Mesenchymal stem cell (in vitro differentiated cells and primary cell): ENCODE measurements at regions not wholly inside any gene's neighbourhood (a gene's known extent, or its start where the extent isn't known, plus 50 kb on each side); places are given as distances from the start of the nearest gene placed in this dataset.

Experiments used
- DNase-seq: peaks from one replicate; pipeline ENCODE4 v3.0.0-alpha.2; 2013
- H2AFZ ChIP-seq: one replicate; pipeline ENCODE4 v1.6.1; 2013; ENCODE audit warnings: low read depth, mild to moderate bottlenecking, control low read depth, inconsistent platforms, low read length, moderate library complexity
- H2AK5ac ChIP-seq: 2 replicates; pipeline ENCODE4 v1.6.1; 2013; ENCODE audit warnings: low read length, moderate library complexity, mild to moderate bottlenecking, inconsistent platforms; ENCODE audit not compliant: severe bottlenecking
- H2BK120ac ChIP-seq: one replicate; pipeline ENCODE4 v1.6.1; 2013; ENCODE audit warnings: low read depth, mild to moderate bottlenecking, inconsistent platforms, low read length, moderate library complexity
- H2BK12ac ChIP-seq, 2 experiments: one replicate each; pipeline ENCODE4 v1.6.1; 2013; ENCODE audit warnings: inconsistent platforms in 2 of 2, low read length in 2 of 2, mild to moderate bottlenecking in 2 of 2, moderate library complexity in 2 of 2, control low read depth in 1 of 2
- H2BK15ac ChIP-seq: one replicate; pipeline ENCODE4 v1.6.1; 2013; ENCODE audit warnings: mild to moderate bottlenecking, low read depth, inconsistent platforms; ENCODE audit not compliant: poor library complexity, severe bottlenecking
- H2BK5ac ChIP-seq: 2 replicates; pipeline ENCODE4 v1.6.1; 2013; ENCODE audit warnings: low read depth, mild to moderate bottlenecking, low read length, control low read depth, inconsistent platforms; ENCODE audit not compliant: poor library complexity, severe bottlenecking
- H3K14ac ChIP-seq, 2 experiments: one replicate each; pipeline ENCODE4 v1.6.1; 2013; ENCODE audit warnings: inconsistent platforms in 2 of 2, low read length in 2 of 2, control low read depth in 1 of 2, mild to moderate bottlenecking in 1 of 2, moderate library complexity in 1 of 2
- H3K18ac ChIP-seq, 2 experiments: one replicate each; pipeline ENCODE4 v1.6.1; 2013; ENCODE audit warnings: inconsistent platforms in 2 of 2, low read length in 2 of 2, control low read depth in 1 of 2, low read depth in 1 of 2, mild to moderate bottlenecking in 1 of 2
- H3K23ac ChIP-seq, 2 experiments: one replicate each; pipeline ENCODE4 v1.6.1; 2013; ENCODE audit warnings: inconsistent platforms in 2 of 2, low read length in 2 of 2, mild to moderate bottlenecking in 2 of 2, moderate library complexity in 2 of 2, control low read depth in 1 of 2
- H3K27ac ChIP-seq: 2 replicates; pipeline ENCODE4 v1.5.1; 2013; ENCODE audit warnings: mild to moderate bottlenecking, moderate library complexity, low read length, control low read depth, inconsistent platforms; ENCODE audit not compliant: poor library complexity, severe bottlenecking
- H3K27me3 ChIP-seq, 2 experiments: 2 replicates each; pipeline versions ENCODE4 v1.6.1 to v1.7.0; 2013; ENCODE audit warnings: low read length in 2 of 2, mild to moderate bottlenecking in 2 of 2, moderate library complexity in 2 of 2, control low read depth in 1 of 2, inconsistent platforms in 1 of 2; ENCODE audit not compliant: control insufficient read depth in 1 of 2, insufficient read depth in 1 of 2
- H3K36me3 ChIP-seq, 2 experiments: 2 replicates each; pipeline versions ENCODE4 v1.6.1 to v1.7.0; 2013; ENCODE audit warnings: low read length in 2 of 2, control low read depth in 1 of 2, inconsistent platforms in 1 of 2, low read depth in 1 of 2, mild to moderate bottlenecking in 1 of 2; ENCODE audit not compliant: insufficient read depth in 2 of 2, control insufficient read depth in 1 of 2
- H3K4ac ChIP-seq, 2 experiments: one replicate each; pipeline ENCODE4 v1.6.1; 2013; ENCODE audit warnings: inconsistent platforms in 2 of 2, low read length in 2 of 2, mild to moderate bottlenecking in 2 of 2, moderate library complexity in 2 of 2, control low read depth in 1 of 2, low read depth in 1 of 2
- H3K4me1 ChIP-seq: 2 replicates; pipeline ENCODE4 v1.6.1; 2013; ENCODE audit warnings: low read depth, low read length, control low read depth; ENCODE audit not compliant: control insufficient read depth, insufficient read depth
- H3K4me2 ChIP-seq: 2 replicates; pipeline ENCODE4 v1.6.1; 2013; ENCODE audit warnings: low read length, mild to moderate bottlenecking, inconsistent platforms; ENCODE audit not compliant: poor library complexity, severe bottlenecking
- H3K4me3 ChIP-seq, 2 experiments: 2 replicates each; pipeline versions ENCODE4 v1.5.1 to v1.7.0; 2013; ENCODE audit warnings: low read length in 2 of 2, mild to moderate bottlenecking in 2 of 2, control low read depth in 1 of 2, low read depth in 1 of 2; ENCODE audit not compliant: insufficient read depth in 1 of 2
- H3K79me1 ChIP-seq: replicated peaks from 2 replicates; pipeline ENCODE4 v1.6.1; 2013; ENCODE audit warnings: mild to moderate bottlenecking, control low read depth, low read length, inconsistent platforms; ENCODE audit not compliant: poor library complexity, severe bottlenecking
- H3K9ac ChIP-seq: 2 replicates; pipeline ENCODE4 v1.7.0; 2013; ENCODE audit warnings: mild to moderate bottlenecking, low read length, moderate library complexity
- H3K9me3 ChIP-seq: 2 replicates; pipeline ENCODE4 v1.7.0; 2013; ENCODE audit warnings: mild to moderate bottlenecking, low read length; ENCODE audit not compliant: control insufficient read depth
- H4K8ac ChIP-seq: one replicate; pipeline ENCODE4 v1.6.1; 2013; ENCODE audit warnings: inconsistent platforms, mild to moderate bottlenecking, low read length, moderate library complexity
- H4K91ac ChIP-seq: one replicate; pipeline ENCODE4 v1.6.1; 2013; ENCODE audit warnings: mild to moderate bottlenecking, low read length, inconsistent platforms
- WGBS: methylation state at CpG from one replicate; pipeline ENCODE4 v1.1.7; 2013; ENCODE audit warnings: mixed read lengths; 5-methylcytosine and 5-hydroxymethylcytosine counted together

DNA sequence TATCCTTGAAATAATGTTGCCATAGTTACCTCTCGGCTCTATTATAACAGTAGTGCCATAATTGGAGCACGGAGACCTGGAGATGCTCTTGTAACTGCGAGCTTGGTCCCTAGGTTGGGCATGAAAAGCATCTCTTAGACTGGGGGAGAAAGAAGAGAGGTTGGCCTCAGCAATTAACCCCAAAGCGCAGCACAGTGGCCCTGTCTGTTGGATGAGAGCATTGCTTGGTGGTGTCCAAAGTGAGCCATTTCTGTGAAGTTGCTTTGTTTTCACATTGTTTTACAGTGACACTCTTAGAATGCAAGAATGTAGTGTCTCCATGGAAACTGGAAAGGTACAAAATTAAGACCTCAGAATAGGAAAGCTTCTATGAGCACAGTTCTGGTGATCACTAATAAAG is 660.7 kb upstream of the EEF2KMT start:
- no peak overlapping the region for H3K4me3 ChIP-seq
- H3K4me1 ChIP-seq = no peaks in the 10 kb centered on the region
- H3K18ac ChIP-seq = no peak overlapping the region
- H3K9ac ChIP-seq = no peak overlapping the region
- DNase-seq = no peak
- H3K4me2 ChIP-seq = no peak overlapping the region
- no peak overlapping the region for H2BK12ac ChIP-seq
- H2BK5ac ChIP-seq = no peak overlapping the region
- no peak overlapping the region for H2AFZ ChIP-seq
- H4K91ac ChIP-seq = no peak overlapping the region
- no peak overlapping the region for H2BK120ac ChIP-seq
- H3K4ac ChIP-seq = no peak overlapping the region
- H2BK15ac ChIP-seq = no peak overlapping the region
- peaks cover 2% of the 10 kb centered on the region for H3K9me3 ChIP-seq
- H3K36me3 ChIP-seq = no peaks in the 10 kb centered on the region
- H3K79me1 ChIP-seq = no peaks in the 10 kb centered on the region
- H4K8ac ChIP-seq = no peak overlapping the region
- no peaks in the 10 kb centered on the region for H3K27me3 ChIP-seq
- WGBS = 77% methylated on average over 4 of the region's 4 CpGs
- H2AK5ac ChIP-seq = no peak overlapping the region
- no peak overlapping the region for H3K27ac ChIP-seq
- H3K14ac ChIP-seq = no peak overlapping the region
- H3K23ac ChIP-seq = no peak overlapping the region

- H3K9me3 ChIP-seq = peaks cover 2% of the 10 kb centered on the region
- no peak overlapping the region for H3K14ac ChIP-seq
- no peak overlapping the region for H3K9ac ChIP-seq
- H2BK5ac ChIP-seq = no peak overlapping the region
- no peak overlapping the region for H2BK15ac ChIP-seq
- H3K18ac ChIP-seq = no peak overlapping the region
- H3K23ac ChIP-seq = no peak overlapping the region
- H3K4me3 ChIP-seq = no peak overlapping the region
- H2AK5ac ChIP-seq = no peak overlapping the region
- no peaks in the 10 kb centered on the region for H3K27me3 ChIP-seq
- no peak overlapping the region for H2AFZ ChIP-seq
- no peaks in the 10 kb centered on the region for H3K36me3 ChIP-seq
- H3K4me1 ChIP-seq = no peaks in the 10 kb centered on the region
- H3K4me2 ChIP-seq = no peak overlapping the region
- no peak overlapping the region for H2BK12ac ChIP-seq
- no peak overlapping the region for H3K27ac ChIP-seq
- 55% methylated on average over 5 of the region's 5 CpGs for WGBS
- H3K4ac ChIP-seq = no peak overlapping the region
- no peak overlapping the region for H4K91ac ChIP-seq
- H3K79me1 ChIP-seq = no peaks in the 10 kb centered on the region
- DNase-seq = no peak
- H4K8ac ChIP-seq = no peak overlapping the region
- no peak overlapping the region for H2BK120ac ChIP-seq
Measured at GRCh38 chr16:5756969-5757368, 659.4 kb upstream of the EEF2KMT start.

DNA sequence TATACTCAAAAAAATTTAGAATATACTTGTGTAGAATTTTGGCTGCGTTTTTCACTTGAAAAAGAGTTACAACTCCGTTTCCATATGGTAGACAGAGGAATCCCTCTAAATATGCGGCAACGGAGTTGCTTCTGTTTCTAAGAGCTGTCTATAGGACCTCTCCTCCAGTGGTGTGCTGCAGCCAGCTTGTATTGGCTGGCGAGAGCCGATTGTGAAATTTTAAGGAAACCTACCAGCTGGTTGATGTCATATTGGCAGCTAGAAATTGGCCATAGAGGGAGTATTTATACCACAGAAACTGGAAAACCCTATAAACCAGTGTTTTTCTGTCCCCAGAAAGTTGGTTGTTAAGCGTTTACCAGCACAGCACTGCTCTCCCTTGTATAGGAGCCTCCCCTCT is 655.8 kb upstream of the EEF2KMT start:
- H3K4ac ChIP-seq = no peak overlapping the region
- no peak overlapping the region for H2AK5ac ChIP-seq
- 53% methylated on average over 4 of the region's 7 CpGs for WGBS
- no peaks in the 10 kb centered on the region for H3K36me3 ChIP-seq
- no peak overlapping the region for H3K9ac ChIP-seq
- no peak overlapping the region for H2BK5ac ChIP-seq
- H2BK15ac ChIP-seq = no peak overlapping the region
- H2BK120ac ChIP-seq = no peak overlapping the region
- H3K4me3 ChIP-seq = no peak overlapping the region
- no peak overlapping the region for H3K23ac ChIP-seq
- H3K4me1 ChIP-seq = no peaks in the 10 kb centered on the region
- no peak overlapping the region for H2AFZ ChIP-seq
- no peak for DNase-seq
- H3K4me2 ChIP-seq = no peak overlapping the region
- H2BK12ac ChIP-seq = no peak overlapping the region
- H3K14ac ChIP-seq = no peak overlapping the region
- H3K9me3 ChIP-seq = peaks cover 2% of the 10 kb centered on the region
- H4K8ac ChIP-seq = no peak overlapping the region
- no peak overlapping the region for H3K27ac ChIP-seq
- H3K79me1 ChIP-seq = no peaks in the 10 kb centered on the region
- H3K27me3 ChIP-seq = no peaks in the 10 kb centered on the region
- no peak overlapping the region for H3K18ac ChIP-seq
- no peak overlapping the region for H4K91ac ChIP-seq

- whole genome bisulfite sequencing = 94% methylated on average over 3 of the region's 4 CpGs
- H3K27me3 ChIP-seq = no peaks in the 10 kb centered on the region
- H3K14ac ChIP-seq = no peak overlapping the region
- no peak overlapping the region for H3K4me2 ChIP-seq
- no peak overlapping the region for H3K9ac ChIP-seq
- no peak overlapping the region for H3K18ac ChIP-seq
- H2BK12ac ChIP-seq = no peak overlapping the region
- DNase-seq = no peak
- no peaks in the 10 kb centered on the region for H3K79me1 ChIP-seq
- H3K36me3 ChIP-seq = no peaks in the 10 kb centered on the region
- H3K4me3 ChIP-seq = no peak overlapping the region
- H4K8ac ChIP-seq = no peak overlapping the region
- no peaks in the 10 kb centered on the region for H3K9me3 ChIP-seq
- H2BK120ac ChIP-seq = no peak overlapping the region
- no peak overlapping the region for H2BK15ac ChIP-seq
- H4K91ac ChIP-seq = no peak overlapping the region
- no peak overlapping the region for H2AK5ac ChIP-seq
- no peak overlapping the region for H3K27ac ChIP-seq
- no peak overlapping the region for H2AFZ ChIP-seq
- no peak overlapping the region for H3K23ac ChIP-seq
- no peaks in the 10 kb centered on the region for H3K4me1 ChIP-seq
- H2BK5ac ChIP-seq = no peak overlapping the region
- H3K4ac ChIP-seq = no peak overlapping the region
Measured at GRCh38 chr16:5751216-5751615, 653.6 kb upstream of the EEF2KMT start.
